ENCODE measurements at regions not wholly inside any gene's neighbourhood (a gene's known extent, or its start where the extent isn't known, plus 50 kb on each side); places are given as distances from the start of the nearest gene placed in this dataset.

GRCh38 chr17:68184816-68185436 is 62.9 kb upstream of the AMZ2 start:
- intact Hi-C loops (cut with DNase I): no loop called here
- DNase-seq (no peak), ATAC-seq (no peak)
- Histone ChIP-seq H3K9me3 (no peaks in the 10 kb centered on the region), H3K36me3 (no peaks in the 10 kb centered on the region), H3K4me3 (no peak overlapping the region), H3K27ac (no peak overlapping the region), H3K4me1 (no peaks in the 10 kb centered on the region), H3K27me3 (no peaks in the 10 kb centered on the region)
- TF ChIP-seq, protein P1, sequence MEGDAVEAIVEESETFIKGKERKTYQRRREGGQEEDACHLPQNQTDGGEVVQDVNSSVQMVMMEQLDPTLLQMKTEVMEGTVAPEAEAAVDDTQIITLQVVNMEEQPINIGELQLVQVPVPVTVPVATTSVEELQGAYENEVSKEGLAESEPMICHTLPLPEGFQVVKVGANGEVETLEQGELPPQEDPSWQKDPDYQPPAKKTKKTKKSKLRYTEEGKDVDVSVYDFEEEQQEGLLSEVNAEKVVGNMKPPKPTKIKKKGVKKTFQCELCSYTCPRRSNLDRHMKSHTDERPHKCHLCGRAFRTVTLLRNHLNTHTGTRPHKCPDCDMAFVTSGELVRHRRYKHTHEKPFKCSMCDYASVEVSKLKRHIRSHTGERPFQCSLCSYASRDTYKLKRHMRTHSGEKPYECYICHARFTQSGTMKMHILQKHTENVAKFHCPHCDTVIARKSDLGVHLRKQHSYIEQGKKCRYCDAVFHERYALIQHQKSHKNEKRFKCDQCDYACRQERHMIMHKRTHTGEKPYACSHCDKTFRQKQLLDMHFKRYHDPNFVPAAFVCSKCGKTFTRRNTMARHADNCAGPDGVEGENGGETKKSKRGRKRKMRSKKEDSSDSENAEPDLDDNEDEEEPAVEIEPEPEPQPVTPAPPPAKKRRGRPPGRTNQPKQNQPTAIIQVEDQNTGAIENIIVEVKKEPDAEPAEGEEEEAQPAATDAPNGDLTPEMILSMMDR (IDR thresholded peaks at IDR 0.05): no peak

DNA sequence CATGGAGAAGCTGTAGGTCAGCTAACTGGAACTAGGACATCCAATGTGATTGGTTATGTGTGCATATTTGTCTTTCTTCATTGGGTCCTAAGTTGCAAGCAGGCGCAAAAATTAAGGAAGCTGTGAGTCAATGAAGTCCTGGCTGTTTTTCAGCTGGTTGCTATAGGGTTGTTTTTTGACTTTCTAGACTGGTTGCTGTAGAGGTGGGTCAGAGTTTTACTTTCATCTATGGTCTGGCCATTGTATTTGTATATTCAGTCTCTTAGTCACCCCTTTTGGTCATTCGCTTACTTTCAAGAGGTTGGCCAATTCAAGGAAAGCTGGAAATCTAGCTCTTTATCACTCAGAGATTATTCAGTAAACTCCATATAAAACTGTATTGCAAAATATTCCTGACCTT is 62.0 kb upstream of the AMZ2 start:
- no peak for DNase-seq
- no peaks in the 10 kb centered on the region for H3K9me3 ChIP-seq
- H3K36me3 ChIP-seq: no peaks in the 10 kb centered on the region
- TF ChIP-seq, protein P1 (IDR thresholded peaks at IDR 0.05): no peak
- H3K27me3 ChIP-seq: no peaks in the 10 kb centered on the region
- ATAC-seq: no peak
- no peaks in the 10 kb centered on the region for H3K4me1 ChIP-seq
- intact Hi-C loops (cut with DNase I): no loop called here
- no peak overlapping the region for H3K27ac ChIP-seq
- H3K4me3 ChIP-seq: no peak overlapping the region

- no peak for ATAC-seq
- H3K9me3 ChIP-seq: no peaks in the 10 kb centered on the region
- no peak for DNase-seq
- H3K27ac ChIP-seq: no peak overlapping the region
- intact Hi-C loops (cut with DNase I): no loop called here
- TF ChIP-seq, protein P1 (IDR thresholded peaks at IDR 0.05): no peak
- no peaks in the 10 kb centered on the region for H3K36me3 ChIP-seq
- H3K4me3 ChIP-seq: no peak overlapping the region
- no peaks in the 10 kb centered on the region for H3K4me1 ChIP-seq
- H3K27me3 ChIP-seq: peaks cover 2 to 32% of the 10 kb centered on the region in 2 donors
Observed at GRCh38 chr17:68190495-68190894, 57.3 kb upstream of the AMZ2 start.

DNA sequence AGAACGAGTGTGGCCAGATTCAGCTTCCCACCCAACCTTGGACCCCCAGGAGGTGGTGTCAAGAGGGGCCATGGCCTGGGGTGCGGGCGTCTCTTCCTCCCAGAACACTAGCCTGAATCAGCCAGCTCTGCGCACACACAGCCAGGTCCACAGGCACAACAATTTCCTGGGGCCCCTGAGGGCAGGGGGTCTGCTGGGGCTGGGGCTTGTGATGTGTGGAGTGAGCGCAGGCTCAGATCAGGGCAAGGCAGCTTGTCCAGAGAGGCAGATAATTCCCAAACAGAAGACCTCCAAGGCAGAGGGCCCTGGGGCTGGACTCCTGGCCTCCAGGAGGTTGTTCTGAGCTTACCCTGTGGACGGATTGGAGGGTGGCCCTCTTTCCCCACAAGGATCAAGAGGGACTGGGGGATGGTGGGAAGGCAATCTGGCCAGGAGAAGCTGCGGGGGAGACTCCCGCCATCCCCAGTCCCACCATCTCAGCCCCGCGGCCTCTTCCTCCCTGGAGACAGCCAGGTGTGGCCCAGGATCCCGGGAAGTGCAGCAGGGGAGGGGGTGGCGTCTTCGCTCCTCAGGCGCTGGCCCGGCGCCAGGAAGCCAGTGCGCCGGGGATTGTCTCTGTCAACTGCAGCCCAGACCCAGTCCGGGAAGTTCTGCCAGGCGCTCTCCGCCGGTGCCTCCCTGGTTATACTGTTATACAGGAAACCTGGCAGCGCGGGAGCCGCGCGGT is 52.0 kb upstream of the AMZ2 start:
- H3K4me3 ChIP-seq: peak overlapping the region in 1 of 2 donors; percentile 22
- no peaks in the 10 kb centered on the region for H3K36me3 ChIP-seq
- no peak for ATAC-seq
- TF ChIP-seq, protein P1 (IDR thresholded peaks at IDR 0.05): no peak
- H3K27ac ChIP-seq: no peak overlapping the region
- no peak for DNase-seq
- peaks cover 21 to 51% of the 10 kb centered on the region in 2 donors for H3K4me1 ChIP-seq
- intact Hi-C loops (cut with DNase I): no loop called here
- H3K27me3 ChIP-seq: peaks cover 48 to 85% of the 10 kb centered on the region in 2 donors
- no peaks in the 10 kb centered on the region for H3K9me3 ChIP-seq

DNA sequence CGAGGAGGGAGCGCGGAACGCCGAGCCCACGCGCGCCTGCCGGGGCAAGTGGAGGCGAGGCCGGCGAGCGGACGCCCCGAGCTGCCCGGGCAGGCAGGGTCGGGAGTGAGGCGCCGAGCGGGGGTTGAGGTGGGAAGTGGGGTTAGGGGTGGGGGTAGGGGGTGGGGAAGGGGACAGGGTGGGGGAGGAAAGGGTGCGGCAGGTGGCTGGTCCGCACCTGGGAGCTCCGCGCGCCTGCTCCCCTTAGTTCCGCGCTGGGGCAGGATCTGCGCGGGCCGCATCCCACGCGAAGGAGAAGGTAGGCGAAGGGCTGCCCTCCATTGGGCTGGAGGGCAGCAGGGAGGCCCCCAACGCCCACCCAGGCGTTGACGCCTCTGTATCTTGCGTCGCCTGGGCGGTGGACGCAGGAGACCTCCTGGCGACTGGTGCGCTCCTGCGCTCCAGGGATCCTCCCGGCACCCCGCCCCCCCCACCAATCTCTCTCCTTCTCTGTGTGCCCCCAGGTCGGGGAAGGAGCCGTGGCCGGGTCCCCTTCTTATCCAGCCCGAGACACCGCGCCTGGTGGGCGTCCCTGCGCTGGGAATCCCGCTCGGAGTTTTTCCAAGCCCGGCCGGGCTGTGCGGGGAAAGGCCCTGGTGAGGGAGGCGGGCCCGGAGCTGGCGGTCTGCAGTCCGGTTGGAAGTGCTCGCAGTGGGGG is 51.3 kb upstream of the AMZ2 start:
- DNase-seq: no peak
- Histone ChIP-seq H3K9me3 (no peaks in the 10 kb centered on the region), H3K27me3 (peaks cover 48 to 92% of the 10 kb centered on the region in 2 donors), H3K27ac (no peak overlapping the region), H3K4me3 (peak overlapping the region; percentile 12 to 22), H3K4me1 (peaks cover 21 to 54% of the 10 kb centered on the region in 2 donors), H3K36me3 (no peaks in the 10 kb centered on the region)
- TF ChIP-seq, protein P1 (IDR thresholded peaks at IDR 0.05): no peak
- no peak for ATAC-seq
- intact Hi-C loops (cut with DNase I): no loop called here
